ENCODE measurements at regions not wholly inside any gene's neighbourhood (a gene's known extent, or its start where the extent isn't known, plus 50 kb on each side); places are given as distances from the start of the nearest gene placed in this dataset.

GRCh38 chrX:69278031-69278687 lies 112.9 kb upstream of the PJA1 start:
- DNase-seq (ENCODE audit: low read depth, low spot score): peak; percentile 71

GRCh38 chrX:69277369-69277990 lies 112.2 kb upstream of the PJA1 start:
- no peak for DNase-seq (ENCODE audit: low read depth, low spot score)

GRCh38 chrX:69268611-69269010 lies 103.4 kb upstream of the PJA1 start:
- no peak for DNase-seq (ENCODE audit: low read depth, low spot score)

- peak; percentile 97 for DNase-seq (ENCODE audit: low read depth, low spot score)
These were observed 98.9 kb upstream of the PJA1 start for GRCh38 chrX:69264158-69264581.

- peak; percentile 26 for DNase-seq (ENCODE audit: low read depth, low spot score)
These were observed 98.1 kb upstream of the PJA1 start for GRCh38 chrX:69263251-69263820.

- no peak for DNase-seq (ENCODE audit: low read depth, low spot score)
These were observed 97.0 kb upstream of the PJA1 start for GRCh38 chrX:69262036-69262936.

- no peak for DNase-seq (ENCODE audit: low read depth, low spot score)
These were observed 94.9 kb upstream of the PJA1 start for GRCh38 chrX:69260169-69260568.

- no peak for DNase-seq (ENCODE audit: low read depth, low spot score)
These were observed 93.6 kb upstream of the PJA1 start for GRCh38 chrX:69258893-69259292.

GRCh38 chrX:69257499-69258127 lies 92.4 kb upstream of the PJA1 start:
- no peak for DNase-seq (ENCODE audit: low read depth, low spot score)

- DNase-seq (ENCODE audit: low read depth, low spot score): no peak
These were observed 91.0 kb upstream of the PJA1 start for GRCh38 chrX:69256291-69256565.

- DNase-seq (ENCODE audit: low read depth, low spot score): peak; percentile 45
These were observed 90.4 kb upstream of the PJA1 start for GRCh38 chrX:69255441-69256290.

GRCh38 chrX:69253821-69254220 lies 88.6 kb upstream of the PJA1 start:
- DNase-seq (ENCODE audit: low read depth, low spot score): no peak

- DNase-seq (ENCODE audit: low read depth, low spot score): no peak
These were observed 78.0 kb upstream of the PJA1 start for GRCh38 chrX:69243276-69243675.

- DNase-seq (ENCODE audit: low read depth, low spot score): no peak
These were observed 73.6 kb upstream of the PJA1 start for GRCh38 chrX:69238887-69239231.

- DNase-seq (ENCODE audit: low read depth, low spot score): no peak
These were observed 73.0 kb upstream of the PJA1 start for GRCh38 chrX:69238114-69238886.

GRCh38 chrX:69237236-69237635 lies 72.0 kb upstream of the PJA1 start:
- DNase-seq (ENCODE audit: low read depth, low spot score): no peak

- no peak for DNase-seq (ENCODE audit: low read depth, low spot score)
These were observed 71.4 kb upstream of the PJA1 start for GRCh38 chrX:69236641-69237040.

- no peak for DNase-seq (ENCODE audit: low read depth, low spot score)
These were observed 69.4 kb upstream of the PJA1 start for GRCh38 chrX:69234624-69235023.

GRCh38 chrX:69232945-69233344 lies 67.7 kb upstream of the PJA1 start:
- no peak for DNase-seq (ENCODE audit: low read depth, low spot score)

- DNase-seq (ENCODE audit: low read depth, low spot score): peak; percentile 9
These were observed 66.7 kb upstream of the PJA1 start for GRCh38 chrX:69231903-69232302.

Data from ELF-1 (cell line).